ENCODE measurements at regions not wholly inside any gene's neighbourhood (a gene's known extent, or its start where the extent isn't known, plus 50 kb on each side); places are given as distances from the start of the nearest gene placed in this dataset.

- H3K4me3 ChIP-seq (replicated peaks in 1 of 2; ENCODE audit: low read depth in 2 of 2, low read length in 2 of 2): no peak overlapping the region
- peak in 1 of 2 donors; percentile 3 for DNase-seq (ENCODE audit: low read depth in 2 of 2)
These were observed 579.2 kb downstream of the BCOR start for GRCh38 chrX:39518476-39519029.

GRCh38 chrX:39519030-39519488, 578.7 kb downstream of the BCOR start:
- H3K4me3 ChIP-seq (replicated peaks in 1 of 2; ENCODE audit: low read depth in 2 of 2, low read length in 2 of 2): no peak overlapping the region
- no peak for TF ChIP-seq CTCF (IDR thresholded peaks at IDR 0.05; ENCODE audit: low read depth, low read length)
- peak; percentile 19 to 67 for DNase-seq (ENCODE audit: low read depth in 2 of 2)

More at GRCh38 chrX:39518476-39519029, 579.2 kb downstream of the BCOR start:
- TF ChIP-seq CTCF (IDR thresholded peaks at IDR 0.05; ENCODE audit: low read depth, low read length): no peak

GRCh38 chrX:39519566-39520301, 578.0 kb downstream of the BCOR start:
- H3K4me3 ChIP-seq (replicated peaks in 1 of 2; ENCODE audit: low read depth in 2 of 2, low read length in 2 of 2): no peak overlapping the region
- no peak for TF ChIP-seq CTCF (IDR thresholded peaks at IDR 0.05; ENCODE audit: low read depth, low read length)

GRCh38 chrX:39525758-39526157, 572.0 kb downstream of the BCOR start:
- TF ChIP-seq CTCF (IDR thresholded peaks at IDR 0.05; ENCODE audit: low read depth, low read length): no peak
- DNase-seq (ENCODE audit: low read depth in 2 of 2): no peak
- H3K4me3 ChIP-seq (replicated peaks in 1 of 2; ENCODE audit: low read depth in 2 of 2, low read length in 2 of 2): no peak overlapping the region

More at GRCh38 chrX:39519566-39520301, 578.0 kb downstream of the BCOR start:
- DNase-seq (ENCODE audit: low read depth in 2 of 2): no peak

- TF ChIP-seq CTCF (IDR thresholded peaks at IDR 0.05; ENCODE audit: low read depth, low read length): no peak
- DNase-seq (ENCODE audit: low read depth in 2 of 2): peak; percentile 23 to 61
- no peak overlapping the region for H3K4me3 ChIP-seq (replicated peaks in 1 of 2; ENCODE audit: low read depth in 2 of 2, low read length in 2 of 2)
These were observed 570.7 kb downstream of the BCOR start for GRCh38 chrX:39527025-39527424.

- DNase-seq (ENCODE audit: low read depth in 2 of 2): no peak
- H3K4me3 ChIP-seq (replicated peaks in 1 of 2; ENCODE audit: low read depth in 2 of 2, low read length in 2 of 2): no peak overlapping the region
- TF ChIP-seq CTCF (IDR thresholded peaks at IDR 0.05; ENCODE audit: low read depth, low read length): no peak
These were observed 569.4 kb downstream of the BCOR start for GRCh38 chrX:39528161-39528916.

Data from cardiac fibroblast (primary cell).